Stimulated activated CD8-positive, alpha-beta memory T cell treated with anti-CD3 and anti-CD28 coated beads, Interleukin-12 subunit alpha, Interleukin-12 subunit beta, amount 100 ng/mL, for 1 hour (primary cell): ENCODE measurements at regions not wholly inside any gene's neighbourhood (a gene's known extent, or its start where the extent isn't known, plus 50 kb on each side); places are given as distances from the start of the nearest gene placed in this dataset.
"Not testable (repeated sequence)": the region's sequence is repeated elsewhere in the genome, so short reads cannot be mapped to it uniquely, and the experiment has no call there.

Experiments used
- DNase-seq: peaks from one replicate; pipeline ENCODE4 v3.0.0-alpha.2; 2020; ENCODE audit warnings: low read depth

GRCh38 chr7:28329661-28330363, 82.5 kb upstream of the CREB5 start:
- DNase-seq: no peak

GRCh38 chr7:28330384-28331070, 81.8 kb upstream of the CREB5 start:
- no peak for DNase-seq

- no peak for DNase-seq
These were observed 80.3 kb upstream of the CREB5 start for GRCh38 chr7:28332046-28332445.

- not testable (repeated sequence) for DNase-seq
These were observed 78.8 kb upstream of the CREB5 start for GRCh38 chr7:28333548-28333947.

- DNase-seq: no peak
These were observed 75.5 kb upstream of the CREB5 start for GRCh38 chr7:28336806-28337205.

GRCh38 chr7:28338041-28338440, 74.3 kb upstream of the CREB5 start:
- no peak for DNase-seq

GRCh38 chr7:28343462-28343861, 68.9 kb upstream of the CREB5 start:
- DNase-seq: no peak

GRCh38 chr7:28346256-28346655, 66.1 kb upstream of the CREB5 start:
- no peak for DNase-seq

- DNase-seq: no peak
These were observed 65.5 kb upstream of the CREB5 start for GRCh38 chr7:28346676-28347363.

GRCh38 chr7:28347475-28348318, 64.6 kb upstream of the CREB5 start:
- no peak for DNase-seq

GRCh38 chr7:28348636-28349035, 63.7 kb upstream of the CREB5 start:
- no peak for DNase-seq

GRCh38 chr7:28349637-28350036, 62.7 kb upstream of the CREB5 start:
- no peak for DNase-seq

- DNase-seq: no peak
These were observed 61.7 kb upstream of the CREB5 start for GRCh38 chr7:28350662-28351061.

GRCh38 chr7:28351450-28351849, 60.9 kb upstream of the CREB5 start:
- DNase-seq: no peak

GRCh38 chr7:28354601-28355402, 57.5 kb upstream of the CREB5 start:
- DNase-seq: no peak

- DNase-seq: no peak
These were observed 56.5 kb upstream of the CREB5 start for GRCh38 chr7:28355635-28356319.

- no peak for DNase-seq
These were observed 55.7 kb upstream of the CREB5 start for GRCh38 chr7:28356619-28357018.

GRCh38 chr7:28358423-28358868, 53.9 kb upstream of the CREB5 start:
- DNase-seq: no peak

GRCh38 chr7:28360739-28361138, 51.6 kb upstream of the CREB5 start:
- DNase-seq: no peak

GRCh38 chr7:28361551-28361950, 50.8 kb upstream of the CREB5 start:
- no peak for DNase-seq

GRCh38 chr7:28362182-28362581, 50.1 kb upstream of the CREB5 start:
- DNase-seq: no peak
